Kidney (tissue), 13 donors: ENCODE measurements at regions not wholly inside any gene's neighbourhood (a gene's known extent, or its start where the extent isn't known, plus 50 kb on each side); places are given as distances from the start of the nearest gene placed in this dataset.
A peak's percentile ranks its signal among the peaks of the same experiment; 100 is the strongest.

Experiments used
- DNase-seq, 5 donors: peaks; one replicate each; pipeline ENCODE4 v3.0.0-alpha.2; 2013 to 2020
- FAIRE-seq: peaks from 2 replicates; lab custom pipeline; 2012; peaks lifted over from hg19 to GRCh38; lab: Jason Lieb, UNC
- H3K27ac ChIP-seq, 2 donors: one replicate each; pipeline ENCODE4 v1.7.0; 2013; ENCODE audit warnings: low read depth in 2 of 2, low read length in 2 of 2, inconsistent platforms in 1 of 2
- H3K27me3 ChIP-seq: one replicate; pipeline ENCODE4 v1.7.1; 2013; ENCODE audit warnings: low read length, inconsistent platforms; ENCODE audit not compliant: control insufficient read depth, insufficient read depth
- H3K36me3 ChIP-seq, 3 donors: one replicate each; pipeline versions ENCODE4 v1.7.0 to v1.7.1; 2013; ENCODE audit warnings: low read length in 3 of 3, control low read depth in 1 of 3, inconsistent platforms in 1 of 3; ENCODE audit not compliant: insufficient read depth in 3 of 3, control insufficient read depth in 2 of 3
- H3K4me1 ChIP-seq, 3 donors: one replicate each; pipeline versions ENCODE4 v1.7.0 to v1.7.1; 2013; ENCODE audit warnings: low read length in 3 of 3, inconsistent platforms in 1 of 3, low read depth in 1 of 3; ENCODE audit not compliant: control insufficient read depth in 2 of 3, insufficient read depth in 2 of 3
- H3K4me3 ChIP-seq, 3 donors: one replicate each; pipeline versions ENCODE4 v1.7.0 to v1.8.1; 2013; ENCODE audit warnings: low read length in 3 of 3, control low read depth in 1 of 3, inconsistent platforms in 1 of 3
- H3K9ac ChIP-seq, 3 donors: one replicate each; pipeline versions ENCODE4 v1.7.0 to v1.7.1; 2013; ENCODE audit warnings: low read length in 3 of 3, control low read depth in 1 of 3, inconsistent platforms in 1 of 3
- H3K9me3 ChIP-seq, 3 donors: one replicate each; pipeline versions ENCODE4 v1.7.0 to v1.7.1; 2013; ENCODE audit warnings: low read length in 3 of 3, control low read depth in 1 of 3, inconsistent platforms in 1 of 3; ENCODE audit not compliant: control insufficient read depth in 2 of 3, insufficient read depth in 1 of 3
- intact Hi-C: fragments of 100-400 bp; cut with DNase I; formaldehyde crosslinking; loops from one replicate; pipeline ENCODE4 v1.11.1; 2022
- TF ChIP-seq, protein P1 (sequence below): IDR thresholded peaks from 3 replicates; pipeline ENCODE4 v1.5.1; 2012; ENCODE audit warnings: mild to moderate bottlenecking, moderate library complexity, borderline replicate concordance; ENCODE audit not compliant: insufficient read depth; ENCODE audit errors: extremely low read depth
- donor health status: control.
- donor health status: control.
- donor health status: control.
- donor health status: control.
- donor health status: control.
- donor health status: DM: yes; HTN: yes; CAD: no.
- donor health status: Normal renal cell carcinoma (clear cell type).

DNA sequence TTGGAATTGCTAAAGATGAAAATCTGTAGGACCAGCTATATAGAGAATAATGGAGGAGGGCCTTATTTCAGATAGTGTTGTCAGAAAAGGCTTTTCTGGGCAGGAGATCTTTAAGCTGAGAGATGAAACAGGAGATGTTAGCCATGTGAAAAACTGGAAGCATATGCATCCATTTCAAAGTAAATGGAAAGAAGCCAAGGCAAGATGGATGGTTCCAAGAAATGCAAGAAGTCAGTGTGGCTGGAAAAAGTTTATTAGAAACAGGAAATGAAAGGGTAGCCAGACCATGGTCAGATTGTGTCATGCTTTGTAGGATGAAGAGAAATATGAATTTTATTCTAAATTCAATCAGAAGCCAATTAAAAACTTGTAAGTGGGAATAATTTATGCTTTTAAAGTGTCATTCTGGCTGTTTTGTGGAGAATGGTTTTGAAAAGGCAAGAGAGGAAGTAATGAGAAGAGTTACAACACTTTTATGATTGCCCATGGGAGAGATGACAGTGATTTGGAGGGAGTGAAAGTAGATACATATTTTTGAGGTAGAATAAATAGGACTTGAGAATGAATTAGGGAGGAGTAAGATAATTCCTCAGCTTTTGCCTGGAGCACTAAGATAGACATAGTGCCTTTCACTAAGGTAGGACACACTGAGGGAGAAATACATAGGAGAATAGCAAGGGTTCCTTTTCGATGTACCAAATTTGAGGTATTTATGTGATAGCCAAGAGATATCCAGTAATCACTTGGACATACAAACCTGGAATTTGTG, 620.1 kb downstream of the HTR1B start:
- Histone ChIP-seq H3K27ac (no peak overlapping the region), H3K4me3 (no peak overlapping the region), H3K27me3 (no peaks in the 10 kb centered on the region), H3K4me1 (no peaks in the 10 kb centered on the region), H3K9ac (no peak overlapping the region), H3K9me3 (no peaks in the 10 kb centered on the region), H3K36me3 (no peaks in the 10 kb centered on the region)
- peak in 1 of 5 donors; percentile 3 for DNase-seq
- TF ChIP-seq, protein P1, sequence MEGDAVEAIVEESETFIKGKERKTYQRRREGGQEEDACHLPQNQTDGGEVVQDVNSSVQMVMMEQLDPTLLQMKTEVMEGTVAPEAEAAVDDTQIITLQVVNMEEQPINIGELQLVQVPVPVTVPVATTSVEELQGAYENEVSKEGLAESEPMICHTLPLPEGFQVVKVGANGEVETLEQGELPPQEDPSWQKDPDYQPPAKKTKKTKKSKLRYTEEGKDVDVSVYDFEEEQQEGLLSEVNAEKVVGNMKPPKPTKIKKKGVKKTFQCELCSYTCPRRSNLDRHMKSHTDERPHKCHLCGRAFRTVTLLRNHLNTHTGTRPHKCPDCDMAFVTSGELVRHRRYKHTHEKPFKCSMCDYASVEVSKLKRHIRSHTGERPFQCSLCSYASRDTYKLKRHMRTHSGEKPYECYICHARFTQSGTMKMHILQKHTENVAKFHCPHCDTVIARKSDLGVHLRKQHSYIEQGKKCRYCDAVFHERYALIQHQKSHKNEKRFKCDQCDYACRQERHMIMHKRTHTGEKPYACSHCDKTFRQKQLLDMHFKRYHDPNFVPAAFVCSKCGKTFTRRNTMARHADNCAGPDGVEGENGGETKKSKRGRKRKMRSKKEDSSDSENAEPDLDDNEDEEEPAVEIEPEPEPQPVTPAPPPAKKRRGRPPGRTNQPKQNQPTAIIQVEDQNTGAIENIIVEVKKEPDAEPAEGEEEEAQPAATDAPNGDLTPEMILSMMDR, result no peak
- FAIRE-seq, result no peak
- intact Hi-C loops, result no loop called here

DNA sequence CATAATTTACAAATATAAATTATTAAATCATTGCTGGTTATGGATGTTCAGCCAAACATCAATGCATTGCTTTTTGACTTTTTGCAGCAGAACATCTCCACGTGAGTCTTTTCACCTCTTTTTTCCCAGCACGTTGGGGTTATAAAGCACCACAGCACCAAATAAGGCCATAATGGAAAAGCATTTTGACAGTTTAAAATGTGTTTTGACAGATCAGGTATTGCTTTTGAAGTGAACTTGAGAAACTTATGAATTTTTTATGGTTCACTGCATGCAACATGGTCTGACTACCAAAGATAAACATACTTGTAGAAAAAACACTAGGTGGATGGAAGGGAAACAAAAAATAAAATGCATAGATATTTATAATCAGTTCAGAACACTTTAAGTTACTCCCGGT, 622.4 kb downstream of the HTR1B start:
- TF ChIP-seq, protein P1, result no peak
- no peak overlapping the region for H3K9ac ChIP-seq
- H3K4me3 ChIP-seq, result no peak overlapping the region
- no peaks in the 10 kb centered on the region for H3K4me1 ChIP-seq
- no peaks in the 10 kb centered on the region for H3K27me3 ChIP-seq
- no peak overlapping the region for H3K27ac ChIP-seq
- DNase-seq (no peak), FAIRE-seq (no peak)
- H3K9me3 ChIP-seq, result no peaks in the 10 kb centered on the region
- H3K36me3 ChIP-seq, result no peaks in the 10 kb centered on the region
- intact Hi-C loops, result no loop called here

GRCh38 chr6:76840041-76840745, 623.1 kb downstream of the HTR1B start:
- TF ChIP-seq, protein P1, result no peak
- Histone ChIP-seq H3K27ac (no peak overlapping the region), H3K27me3 (no peaks in the 10 kb centered on the region), H3K9me3 (no peaks in the 10 kb centered on the region), H3K9ac (no peak overlapping the region), H3K4me3 (no peak overlapping the region), H3K4me1 (no peaks in the 10 kb centered on the region), H3K36me3 (no peaks in the 10 kb centered on the region)
- DNase-seq (no peak), FAIRE-seq (no peak)
- intact Hi-C loops, result no loop called here
